Stimulated activated naive CD8-positive, alpha-beta T cell treated with anti-CD3 and anti-CD28 coated beads, Interleukin-15, Interleukin-2, amounts not matched to agents 100 U/mL and 50 U/mL, for 24 hours (primary cell): ENCODE measurements at regions not wholly inside any gene's neighbourhood (a gene's known extent, or its start where the extent isn't known, plus 50 kb on each side); places are given as distances from the start of the nearest gene placed in this dataset.

ENCODE experiments used
- ATAC-seq: fragments of 150-1000 bp; cut with Tn5 transposase; one replicate; pipeline ENCODE4 v1.10.0; 2021
- DNase-seq: peaks from one replicate; pipeline ENCODE4 v3.0.0; 2021

DNA sequence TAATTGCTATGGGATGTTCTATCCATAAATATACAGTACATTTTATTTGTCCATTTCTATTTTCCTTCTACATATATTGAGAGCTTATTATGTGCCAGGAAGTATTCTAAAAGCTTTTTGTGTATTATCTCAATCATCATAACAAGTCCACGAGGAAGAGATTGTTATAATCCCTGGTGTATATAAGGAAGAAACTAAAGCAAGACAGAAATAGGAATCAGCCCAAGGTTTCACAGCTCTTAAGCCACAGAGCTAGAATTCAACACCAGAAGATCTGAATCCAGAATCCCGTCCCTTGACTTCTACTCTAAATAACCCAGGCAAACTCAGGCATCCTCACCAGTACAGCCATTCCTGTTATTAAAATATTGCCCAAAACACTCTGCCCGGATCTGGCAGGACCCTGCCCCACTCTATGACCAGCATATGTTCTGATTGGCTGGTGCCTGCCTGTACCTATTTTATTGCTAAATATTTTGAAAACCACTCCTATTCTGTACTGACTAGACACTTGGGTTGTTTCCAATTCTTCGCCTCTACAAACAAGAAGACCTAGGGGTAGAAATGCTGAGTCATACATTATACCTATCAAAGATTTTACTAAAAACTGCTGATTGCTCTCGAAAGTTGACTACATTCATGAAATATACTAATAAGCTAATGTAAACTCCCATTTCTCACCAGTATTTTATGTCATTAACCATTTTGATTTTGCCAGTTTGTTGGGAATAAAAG is 297.4 kb downstream of the ENC1 start:
- DNase-seq (no peak), ATAC-seq (no peak)

DNA sequence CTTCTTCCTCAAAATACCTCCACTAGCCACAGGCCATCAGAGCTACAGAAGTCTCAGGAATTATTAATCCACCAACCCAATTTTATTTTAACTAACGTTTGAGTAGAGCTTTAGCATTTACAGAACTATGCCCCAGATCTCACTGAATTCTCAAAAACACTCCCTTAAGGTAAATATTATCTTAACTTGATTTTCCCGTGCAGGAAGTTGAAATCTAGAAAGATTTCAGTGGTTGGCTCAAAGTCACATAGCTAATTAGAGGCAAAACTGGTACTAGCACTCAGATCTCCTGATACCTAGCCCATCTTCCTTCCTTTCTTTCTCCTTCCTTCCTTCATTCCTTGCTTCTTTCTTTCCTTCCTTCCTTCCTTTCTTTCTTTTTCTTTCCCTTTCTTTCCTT is 298.3 kb downstream of the ENC1 start:
- no peak for ATAC-seq
- DNase-seq, result no peak

DNA sequence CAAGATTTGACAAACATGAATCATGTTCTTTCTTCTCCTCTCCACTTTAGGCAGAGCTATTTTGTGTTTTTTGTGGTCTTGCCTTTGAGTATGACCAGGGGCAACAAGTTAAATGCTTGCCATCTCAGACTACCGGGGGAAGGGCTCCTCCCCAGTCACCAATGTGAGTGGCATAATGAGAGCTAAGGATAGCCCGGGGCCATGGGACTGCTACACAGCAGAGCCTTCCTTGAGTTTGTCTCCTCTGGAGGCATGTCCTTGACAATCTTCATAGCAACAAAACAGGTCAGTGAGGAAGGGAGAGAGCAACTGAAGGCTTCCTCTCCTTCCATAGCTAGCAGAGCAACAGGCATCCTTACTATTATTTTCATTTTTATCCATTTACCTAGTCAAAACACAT is 299.3 kb downstream of the ENC1 start:
- ATAC-seq (no peak), DNase-seq (no peak)

GRCh38 chr5:74340476-74340875 is 300.1 kb downstream of the ENC1 start:
- no peak for DNase-seq
- no peak for ATAC-seq

GRCh38 chr5:74337984-74338310 is 302.6 kb downstream of the ENC1 start:
- ATAC-seq, result no peak
- DNase-seq, result no peak

- no peak for ATAC-seq
- DNase-seq, result no peak
Measured at GRCh38 chr5:74337254-74337983, 303.1 kb downstream of the ENC1 start.

DNA sequence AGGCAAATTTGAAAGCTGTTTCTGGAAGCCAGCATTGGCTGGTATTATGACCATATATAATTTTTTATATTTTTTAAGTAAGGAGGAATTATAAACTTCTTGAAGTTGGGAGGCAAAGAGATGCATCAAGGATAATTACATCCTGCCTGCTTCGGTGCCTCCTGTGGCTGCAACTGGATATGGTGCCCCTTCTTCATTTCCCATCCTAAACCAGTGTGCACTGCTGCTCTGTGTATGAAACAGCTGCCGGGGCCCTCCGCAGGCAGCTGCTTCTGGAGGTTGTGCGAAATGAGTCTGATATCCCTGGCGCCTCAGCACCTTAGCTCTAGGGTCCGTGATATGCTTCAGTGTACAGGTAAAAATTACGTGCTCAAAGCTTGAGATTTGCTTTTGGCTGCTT is 304.2 kb downstream of the ENC1 start:
- no peak for ATAC-seq
- no peak for DNase-seq

GRCh38 chr5:74334762-74335384 is 305.7 kb downstream of the ENC1 start:
- no peak for ATAC-seq
- no peak for DNase-seq

DNA sequence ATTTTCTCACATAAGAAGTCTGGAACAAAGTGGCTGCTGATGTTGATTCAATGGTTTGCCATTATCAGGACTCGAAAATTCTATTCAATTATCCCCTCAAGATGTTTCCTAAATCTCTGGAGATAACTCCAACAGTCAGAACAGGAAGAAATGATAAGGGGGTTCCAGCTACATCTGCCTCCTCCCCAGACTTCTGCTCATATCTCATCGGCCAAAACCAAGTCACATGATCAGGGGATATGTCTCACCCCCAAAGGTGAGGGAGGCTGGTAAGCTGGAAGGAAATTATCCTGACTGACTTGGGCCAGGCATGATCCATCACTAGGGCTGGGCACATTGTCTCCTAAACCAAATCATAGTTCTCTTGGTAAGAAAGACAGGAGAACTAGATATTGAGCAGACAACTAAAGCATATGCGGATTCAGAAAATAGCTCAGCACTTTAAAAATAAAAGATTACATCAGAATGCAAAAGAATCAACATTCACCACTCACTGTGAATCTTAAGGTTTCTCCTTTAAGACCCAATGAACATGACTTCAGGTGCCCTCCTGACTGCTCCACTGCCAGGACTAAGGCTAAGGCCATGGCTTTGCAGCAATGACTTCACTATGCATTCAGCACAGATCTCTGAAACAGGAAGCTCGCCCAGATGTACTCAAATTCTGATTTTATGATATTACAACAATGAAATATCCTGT is 306.3 kb downstream of the ENC1 start:
- DNase-seq, result no peak
- no peak for ATAC-seq

GRCh38 chr5:74333430-74333829 is 307.1 kb downstream of the ENC1 start:
- ATAC-seq (no peak), DNase-seq (no peak)

DNA sequence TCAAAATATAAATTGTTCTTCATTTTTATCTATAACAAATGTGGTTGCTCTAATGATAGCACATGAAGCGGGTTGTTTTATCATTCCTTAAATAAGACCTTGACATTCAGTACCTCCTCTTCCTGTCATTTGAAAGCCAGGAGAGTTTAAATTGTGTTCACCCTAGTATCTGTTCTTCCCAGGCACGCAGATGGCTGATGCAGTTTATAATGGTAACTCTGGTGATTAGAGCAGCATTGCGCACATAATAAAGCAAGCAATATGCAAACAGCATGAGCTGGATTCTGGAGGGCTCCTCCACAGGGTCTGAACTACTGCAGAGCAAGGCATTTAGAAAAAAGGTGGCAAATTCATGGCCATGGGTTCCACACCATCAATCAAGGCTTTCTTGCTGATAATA is 307.8 kb downstream of the ENC1 start:
- no peak for DNase-seq
- ATAC-seq, result no peak

DNA sequence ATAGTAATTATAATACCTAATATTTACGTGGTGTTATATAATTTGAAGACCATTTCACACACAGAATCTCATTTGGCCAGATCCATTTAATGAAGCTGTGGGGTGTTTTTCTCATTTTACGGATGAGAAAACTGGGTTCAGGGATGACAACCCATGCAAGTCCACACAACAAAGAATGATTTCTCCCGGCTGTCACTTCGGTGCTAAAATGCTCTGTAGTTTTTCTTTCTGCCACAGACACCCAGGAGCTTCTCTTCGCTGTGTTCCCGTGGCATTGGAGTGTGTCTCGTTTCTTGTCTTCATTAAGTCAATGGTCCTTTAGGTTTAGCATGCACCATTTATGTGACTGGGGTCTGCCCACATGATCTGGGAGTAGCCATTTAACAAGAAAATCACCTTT is 308.5 kb downstream of the ENC1 start:
- ATAC-seq (no peak), DNase-seq (no peak)

DNA sequence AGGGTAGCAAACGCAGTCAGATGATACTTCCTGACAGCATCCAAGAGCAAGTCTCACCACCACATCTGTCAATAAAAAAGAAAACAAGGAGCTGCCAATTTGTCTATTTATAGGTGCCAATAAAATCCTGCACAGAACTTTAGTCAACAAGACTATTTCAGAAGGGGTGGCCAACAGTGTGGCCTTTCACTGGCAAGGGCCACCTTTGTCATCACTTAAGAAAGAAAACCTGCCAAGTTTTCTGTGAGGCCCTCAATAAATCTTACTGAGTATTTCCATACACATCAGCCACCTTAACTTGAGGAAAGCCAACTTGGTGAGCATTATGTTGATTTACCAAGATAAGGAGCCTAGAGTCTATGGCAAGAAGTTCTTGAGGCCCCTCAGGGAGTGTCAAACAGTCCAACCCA is 312.3 kb downstream of the ENC1 start:
- no peak for ATAC-seq
- no peak for DNase-seq

GRCh38 chr5:74327339-74327685 is 313.2 kb downstream of the ENC1 start:
- DNase-seq (no peak), ATAC-seq (no peak)

GRCh38 chr5:74326571-74327338 is 313.8 kb downstream of the ENC1 start:
- ATAC-seq, result peak; percentile 90
- DNase-seq, result peak; percentile 74

DNA sequence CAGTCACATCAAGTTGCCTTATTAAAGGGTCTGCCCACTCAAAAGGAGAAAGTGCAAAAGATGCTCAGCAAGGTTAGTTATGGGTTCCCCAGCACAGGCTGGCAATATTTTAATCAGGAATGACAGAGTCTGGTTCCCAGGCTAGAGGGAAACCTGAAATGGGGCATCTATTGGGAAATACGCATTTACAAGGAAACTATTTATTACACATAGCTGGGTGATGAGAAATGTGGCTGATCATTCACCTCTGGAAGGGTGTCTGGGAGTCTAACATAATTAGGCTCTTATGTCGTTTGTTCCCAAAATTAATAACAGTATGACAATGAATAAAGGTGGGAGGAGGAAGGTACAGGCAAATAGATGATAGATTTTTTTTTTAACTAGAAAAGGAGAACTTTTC is 314.7 kb downstream of the ENC1 start:
- no peak for ATAC-seq

GRCh38 chr5:74324556-74324955 is 316.0 kb downstream of the ENC1 start:
- DNase-seq, result no peak
- no peak for ATAC-seq

More for the DNA sequence above, 314.7 kb downstream of the ENC1 start:
- no peak for DNase-seq

DNA sequence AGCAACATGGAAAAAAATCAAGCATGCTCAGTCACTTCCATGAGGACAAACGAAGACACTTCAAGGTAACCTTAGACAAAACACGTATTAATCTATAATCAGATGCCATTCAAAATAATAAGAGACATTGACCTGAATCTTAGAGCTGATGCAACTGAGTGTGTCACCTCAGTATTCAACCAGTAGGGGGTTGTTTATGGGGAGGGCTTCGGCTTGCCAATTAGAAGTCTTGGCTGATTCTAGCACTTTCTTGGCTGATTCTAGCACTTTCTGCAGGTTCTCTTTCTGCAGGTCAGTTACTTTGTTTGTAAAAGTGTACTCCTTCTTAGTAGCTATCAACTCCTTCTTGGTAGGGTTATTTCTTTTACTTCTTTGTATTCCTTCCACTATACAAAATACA is 317.6 kb downstream of the ENC1 start:
- ATAC-seq, result no peak
- DNase-seq, result no peak

GRCh38 chr5:74322191-74322590 is 318.3 kb downstream of the ENC1 start:
- DNase-seq (no peak), ATAC-seq (no peak)

DNA sequence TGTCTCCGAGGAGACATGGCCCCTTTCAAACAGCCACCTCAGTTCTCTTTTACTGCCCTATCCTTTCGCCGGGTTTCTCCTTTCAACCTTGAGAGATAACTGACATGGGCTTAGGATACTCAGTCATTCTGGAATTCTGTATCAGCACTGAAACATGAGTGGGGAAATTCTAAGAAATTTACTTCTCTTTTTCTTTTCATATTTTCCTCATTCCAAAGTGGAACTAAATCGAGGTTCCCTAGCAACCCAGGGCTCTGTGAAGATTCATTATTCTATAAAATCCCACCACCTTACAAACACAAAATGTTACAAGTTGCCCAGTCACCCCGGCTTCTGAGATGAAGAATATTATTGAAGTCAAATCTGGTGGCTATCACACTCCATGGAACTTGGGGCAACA is 319.2 kb downstream of the ENC1 start:
- no peak for ATAC-seq
- DNase-seq, result no peak

DNA sequence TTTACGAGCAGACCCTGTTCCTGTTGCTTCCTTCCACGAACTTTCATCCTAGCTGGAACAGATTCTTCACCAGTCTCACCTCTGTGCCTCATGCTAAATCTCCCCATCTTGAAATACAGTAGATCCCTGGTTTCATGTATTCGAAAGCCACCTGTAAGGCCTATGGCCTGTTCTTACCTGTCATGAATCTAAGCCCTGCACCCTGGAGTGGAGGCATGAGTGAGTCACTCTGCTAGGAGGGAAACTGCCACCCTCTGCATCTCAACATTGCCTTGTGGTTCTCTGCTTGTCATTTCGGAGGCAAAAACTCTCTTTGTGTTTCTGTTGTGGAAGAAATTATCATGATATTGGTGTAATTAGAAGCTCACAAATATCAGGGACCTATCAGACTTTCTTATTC is 320.0 kb downstream of the ENC1 start:
- no peak for ATAC-seq
- no peak for DNase-seq

- no peak for DNase-seq
- ATAC-seq, result peak; percentile 45
Measured at GRCh38 chr5:74319076-74319475, 321.5 kb downstream of the ENC1 start.
